ENCODE measurements at regions not wholly inside any gene's neighbourhood (a gene's known extent, or its start where the extent isn't known, plus 50 kb on each side); places are given as distances from the start of the nearest gene placed in this dataset.

DNA sequence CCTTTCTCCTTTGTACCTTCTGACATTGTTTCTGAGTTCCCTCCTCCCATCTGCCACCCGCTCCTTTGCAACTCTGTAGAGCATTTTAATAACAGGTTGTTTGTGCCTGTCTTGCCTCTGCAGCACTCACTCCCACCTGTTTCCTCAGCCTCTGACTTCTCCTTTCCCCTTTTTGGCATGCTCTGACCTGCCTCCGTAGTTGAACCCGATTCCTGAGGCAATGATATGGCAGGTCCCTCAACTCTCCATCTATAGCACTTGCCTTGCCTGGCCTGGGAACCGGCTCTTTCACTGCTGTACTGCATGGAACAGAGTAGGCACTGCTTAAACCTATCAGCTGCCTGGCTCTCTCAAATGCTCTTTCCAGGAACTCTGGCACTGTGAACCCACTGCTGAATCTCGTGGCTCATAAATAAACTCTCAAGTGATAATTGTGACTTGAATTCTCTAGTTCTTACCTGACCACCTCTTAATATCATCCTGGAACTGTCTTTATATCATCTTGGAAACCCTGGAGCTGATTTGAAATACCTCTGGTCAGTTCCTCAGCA lies 50.3 kb downstream of the UTRN start:
- TF ChIP-seq, protein P1, sequence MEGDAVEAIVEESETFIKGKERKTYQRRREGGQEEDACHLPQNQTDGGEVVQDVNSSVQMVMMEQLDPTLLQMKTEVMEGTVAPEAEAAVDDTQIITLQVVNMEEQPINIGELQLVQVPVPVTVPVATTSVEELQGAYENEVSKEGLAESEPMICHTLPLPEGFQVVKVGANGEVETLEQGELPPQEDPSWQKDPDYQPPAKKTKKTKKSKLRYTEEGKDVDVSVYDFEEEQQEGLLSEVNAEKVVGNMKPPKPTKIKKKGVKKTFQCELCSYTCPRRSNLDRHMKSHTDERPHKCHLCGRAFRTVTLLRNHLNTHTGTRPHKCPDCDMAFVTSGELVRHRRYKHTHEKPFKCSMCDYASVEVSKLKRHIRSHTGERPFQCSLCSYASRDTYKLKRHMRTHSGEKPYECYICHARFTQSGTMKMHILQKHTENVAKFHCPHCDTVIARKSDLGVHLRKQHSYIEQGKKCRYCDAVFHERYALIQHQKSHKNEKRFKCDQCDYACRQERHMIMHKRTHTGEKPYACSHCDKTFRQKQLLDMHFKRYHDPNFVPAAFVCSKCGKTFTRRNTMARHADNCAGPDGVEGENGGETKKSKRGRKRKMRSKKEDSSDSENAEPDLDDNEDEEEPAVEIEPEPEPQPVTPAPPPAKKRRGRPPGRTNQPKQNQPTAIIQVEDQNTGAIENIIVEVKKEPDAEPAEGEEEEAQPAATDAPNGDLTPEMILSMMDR (IDR thresholded peaks at IDR 0.05) = no peak
- no peak for TF ChIP-seq EZH2 (IDR thresholded peaks at IDR 0.05; ENCODE audit: borderline replicate concordance, insufficient read depth, low read depth, low read length, poor library complexity, severe bottlenecking)
